H1 (cell line): ENCODE measurements at regions not wholly inside any gene's neighbourhood (a gene's known extent, or its start where the extent isn't known, plus 50 kb on each side); places are given as distances from the start of the nearest gene placed in this dataset.

Experiments
- CTCF ChIA-PET: fragments of 300-600 bp; sonication (Branson Sonifier 250); formaldehyde crosslinking; loops from one replicate; lab custom pipeline; 2021; ENCODE audit not compliant: partially characterized antibody; lab: Charles Lee
- POLR2A ChIA-PET: fragments of 300-600 bp; sonication (Branson Sonifier 250); formaldehyde crosslinking; loops from one replicate; lab custom pipeline; 2021; ENCODE audit warnings: inconsistent platforms; ENCODE audit not compliant: partially characterized antibody; lab: Charles Lee
- DNase-seq, 2 experiments: peaks; one replicate each; pipeline versions ENCODE4 v3.0.0 to v3.0.0-alpha.2; 2010 to 2022; ENCODE audit warnings: low spot score in 2 of 2, low read depth in 1 of 2, mixed read lengths in 1 of 2
- FAIRE-seq: peaks from 2 replicates; lab custom pipeline; 2011; peaks lifted over from hg19 to GRCh38; lab: Jason Lieb, UNC
- H2AFZ ChIP-seq: 2 replicates; pipeline ENCODE4 v1.8.1; 2012; ENCODE audit warnings: low read length, inconsistent platforms
- H2AK5ac ChIP-seq: 2 replicates; pipeline ENCODE4 v1.6.1; 2013; ENCODE audit warnings: low read depth, low read length
- H2BK120ac ChIP-seq: replicated peaks from 2 replicates; pipeline ENCODE3; 2013; ENCODE audit warnings: low read depth, low read length, inconsistent platforms
- H2BK12ac ChIP-seq: 2 replicates; pipeline ENCODE4 v1.6.1; 2013; ENCODE audit warnings: low read depth, low read length
- H2BK15ac ChIP-seq: 2 replicates; pipeline ENCODE4 v1.6.1; 2013; ENCODE audit warnings: low read length
- H2BK20ac ChIP-seq: 2 replicates; pipeline ENCODE4 v1.6.1; 2013; ENCODE audit warnings: low read length
- H2BK5ac ChIP-seq: 2 replicates; pipeline ENCODE4 v1.6.1; 2013; ENCODE audit warnings: low read depth, low read length
- H3K14ac ChIP-seq: 2 replicates; pipeline ENCODE4 v1.6.1; 2013; ENCODE audit warnings: inconsistent platforms; ENCODE audit not compliant: insufficient read length
- H3K18ac ChIP-seq: 2 replicates; pipeline ENCODE4 v1.6.1; 2013; ENCODE audit warnings: low read length; ENCODE audit errors: extremely low read depth
- H3K23ac ChIP-seq: 2 replicates; pipeline ENCODE4 v1.6.1; 2013; ENCODE audit warnings: inconsistent platforms; ENCODE audit not compliant: insufficient read length
- H3K23me2 ChIP-seq: 2 replicates; pipeline ENCODE4 v1.6.1; 2013; ENCODE audit warnings: low read depth, low read length
- H3K27ac ChIP-seq: 2 replicates; pipeline ENCODE4 v1.6.1; 2011; ENCODE audit warnings: low read depth, low read length, inconsistent platforms
- H3K27me3 ChIP-seq, 4 experiments: replicated peaks in 1 of 4; 1 replicate in 1 of 4; 2 replicates in 3 of 4; pipeline versions ENCODE4 v1.6.1 to v1.8.1; 2011 to 2013; ENCODE audit warnings: low read length in 3 of 4, mild to moderate bottlenecking in 3 of 4, inconsistent platforms in 2 of 4, mixed read lengths in 2 of 4, moderate library complexity in 1 of 4; ENCODE audit not compliant: control insufficient read depth in 3 of 4, insufficient read depth in 3 of 4; ENCODE audit errors: extremely low read depth in 1 of 4
- H3K36me3 ChIP-seq, 4 experiments: 2 replicates each; pipeline versions ENCODE4 v1.6.1 to v1.8.1; 2011 to 2013; ENCODE audit warnings: mild to moderate bottlenecking in 4 of 4, low read length in 3 of 4, moderate library complexity in 2 of 4, control low read depth in 1 of 4, inconsistent platforms in 1 of 4; ENCODE audit not compliant: insufficient read depth in 4 of 4, control insufficient read depth in 2 of 4
- H3K4ac ChIP-seq: replicated peaks from 2 replicates; pipeline ENCODE3; 2013; ENCODE audit warnings: low read length, low read depth, mixed read lengths, inconsistent platforms; ENCODE audit not compliant: insufficient read length
- H3K4me1 ChIP-seq, 4 experiments: replicated peaks in 1 of 4; 1 replicate in 1 of 4; 2 replicates in 3 of 4; pipeline versions ENCODE4 v1.6.1 to v1.8.1; 2011 to 2013; ENCODE audit warnings: low read length in 3 of 4, inconsistent platforms in 2 of 4, mixed read lengths in 1 of 4; ENCODE audit not compliant: insufficient read depth in 4 of 4, control insufficient read depth in 3 of 4
- H3K4me2 ChIP-seq, 2 experiments: 2 replicates each; pipeline versions ENCODE4 v1.6.1 to v1.8.1; 2011 to 2013; ENCODE audit warnings: low read depth in 2 of 2, low read length in 2 of 2, control low read depth in 1 of 2, inconsistent platforms in 1 of 2, mild to moderate bottlenecking in 1 of 2; ENCODE audit not compliant: insufficient read depth in 1 of 2
- H3K4me3 ChIP-seq, 4 experiments: fragments of 200-600, 300-600 bp in 1 of 4; sonication (generic), shearing (Covaris generic), sonication (Bioruptor Twin) in 1 of 4; 2 replicates each; pipeline versions ENCODE4 v1.5.1 to v1.8.1; 2011 to 2016; ENCODE audit warnings: low read length in 4 of 4, low read depth in 3 of 4, control low read depth in 2 of 4, inconsistent platforms in 2 of 4, mild to moderate bottlenecking in 2 of 4, mixed read lengths in 1 of 4, moderate library complexity in 1 of 4; ENCODE audit not compliant: insufficient read depth in 2 of 4; ENCODE audit errors: extremely low read depth in 1 of 4
- H3K56ac ChIP-seq: replicated peaks from 2 replicates; pipeline ENCODE3; 2013; ENCODE audit warnings: low read depth, mild to moderate bottlenecking, mixed read lengths, low read length, inconsistent platforms; ENCODE audit not compliant: insufficient read length
- H3K79me1 ChIP-seq: 2 replicates; pipeline ENCODE4 v1.6.1; 2013; ENCODE audit warnings: low read depth, low read length, control low read depth
- H3K79me2 ChIP-seq, 2 experiments: 2 replicates each; pipeline versions ENCODE4 v1.6.1 to v1.8.1; 2012 to 2013; ENCODE audit warnings: low read length in 2 of 2, mild to moderate bottlenecking in 2 of 2, inconsistent platforms in 1 of 2; ENCODE audit not compliant: insufficient read depth in 2 of 2, control insufficient read depth in 1 of 2
- H3K9ac ChIP-seq, 4 experiments: replicated peaks in 1 of 4; 1 replicate in 1 of 4; 2 replicates in 3 of 4; pipeline versions ENCODE4 v1.6.1 to v1.8.1; 2011 to 2013; ENCODE audit warnings: low read depth in 3 of 4, low read length in 3 of 4, control low read depth in 2 of 4, mild to moderate bottlenecking in 2 of 4, moderate library complexity in 2 of 4, inconsistent platforms in 1 of 4; ENCODE audit errors: extremely low read depth in 1 of 4
- H3K9me3 ChIP-seq, 2 experiments: 2 replicates each; pipeline versions ENCODE4 v1.6.1 to v1.8.1; 2012 to 2013; ENCODE audit warnings: mild to moderate bottlenecking in 2 of 2, moderate library complexity in 2 of 2, control low read depth in 1 of 2, inconsistent platforms in 1 of 2, low read depth in 1 of 2, low read length in 1 of 2, mixed read lengths in 1 of 2; ENCODE audit not compliant: insufficient read depth in 2 of 2
- H4K20me1 ChIP-seq, 2 experiments: replicated peaks in 1 of 2; 2 replicates each; pipeline versions ENCODE3 to v1.8.1; 2011 to 2013; ENCODE audit warnings: inconsistent platforms in 2 of 2, low read length in 2 of 2, mild to moderate bottlenecking in 1 of 2; ENCODE audit not compliant: insufficient read depth in 2 of 2, control insufficient read depth in 1 of 2
- H4K5ac ChIP-seq: 2 replicates; pipeline ENCODE4 v1.6.1; 2013; ENCODE audit warnings: low read length, low read depth, mixed read lengths, inconsistent platforms; ENCODE audit not compliant: insufficient read length
- H4K8ac ChIP-seq: 2 replicates; pipeline ENCODE4 v1.8.0; 2013; ENCODE audit warnings: mild to moderate bottlenecking, moderate library complexity, low read length, inconsistent platforms; ENCODE audit not compliant: insufficient read depth; ENCODE audit errors: extremely low read depth
- H4K91ac ChIP-seq: replicated peaks from 2 replicates; pipeline ENCODE3; 2013; ENCODE audit warnings: low read length, mixed read lengths, inconsistent platforms; ENCODE audit not compliant: insufficient read length
- BRCA1 ChIP-seq: IDR thresholded peaks from 2 replicates; pipeline ENCODE4 v1.6.1; 2012; ENCODE audit warnings: low read depth, low read length, improper control_type of control experiment
- CHD2 ChIP-seq: IDR thresholded peaks from 2 replicates; pipeline ENCODE4 v1.6.1; 2012; ENCODE audit warnings: low read length, improper control_type of control experiment
- EP300 ChIP-seq, 2 experiments: IDR thresholded peaks; 1 replicate in 1 of 2; 2 replicates in 1 of 2; pipeline ENCODE4 v1.6.1; 2011 to 2012; ENCODE audit warnings: low read depth in 2 of 2, low read length in 2 of 2, mild to moderate bottlenecking in 2 of 2, borderline replicate concordance in 1 of 2, inconsistent platforms in 1 of 2, moderate library complexity in 1 of 2
- EZH2 ChIP-seq: fragments of 200-600 bp; sonication (generic); IDR thresholded peaks from 2 replicates; pipeline ENCODE4 v1.7.1; 2012; ENCODE audit warnings: low read depth, mild to moderate bottlenecking, moderate library complexity, low read length, inconsistent platforms; ENCODE audit not compliant: severe bottlenecking
- FOSL1 ChIP-seq: IDR thresholded peaks from 2 replicates; pipeline ENCODE4 v1.6.1; 2011; ENCODE audit warnings: mild to moderate bottlenecking, low read depth, low read length, moderate library complexity; ENCODE audit not compliant: insufficient read depth
- JUN ChIP-seq: IDR thresholded peaks from 2 replicates; pipeline ENCODE4 v1.6.1; 2011; ENCODE audit warnings: low read depth, mild to moderate bottlenecking, improper control_type of control experiment, low read length
- KDM1A ChIP-seq: fragments of 200-600, 300-600 bp; sonication (generic); IDR thresholded peaks from 2 replicates; pipeline ENCODE4 v1.7.1; 2016; ENCODE audit warnings: mild to moderate bottlenecking, low read length, borderline replicate concordance
- MAX ChIP-seq: IDR thresholded peaks from 2 replicates; pipeline ENCODE4 v1.6.1; 2012; ENCODE audit warnings: inconsistent platforms
- SIN3A ChIP-seq, 2 experiments: IDR thresholded peaks in 1 of 2; conservative IDR thresholded peaks in 1 of 2; 2 replicates each; pipeline ENCODE4 v1.6.1; 2011 to 2012; ENCODE audit warnings: low read length in 2 of 2, improper control_type of control experiment in 1 of 2, low read depth in 1 of 2, mild to moderate bottlenecking in 1 of 2
- SIX5 ChIP-seq: IDR thresholded peaks from 2 replicates; pipeline ENCODE4 v1.6.1; 2011; ENCODE audit warnings: mild to moderate bottlenecking, low read depth, low read length
- SP2 ChIP-seq: IDR thresholded peaks from 2 replicates; pipeline ENCODE4 v1.6.1; 2012; ENCODE audit warnings: mild to moderate bottlenecking, low read length, inconsistent platforms
- SUZ12 ChIP-seq: fragments of 200-600 bp; sonication (generic); IDR thresholded peaks from 2 replicates; pipeline ENCODE4 v1.6.1; 2012; ENCODE audit warnings: mild to moderate bottlenecking, inconsistent platforms, low read length, moderate library complexity, mixed read lengths
- TAF7 ChIP-seq: optimal IDR thresholded peaks from 2 replicates; pipeline ENCODE3; 2011; ENCODE audit warnings: low read depth, mild to moderate bottlenecking, inconsistent platforms, low read length, moderate library complexity, borderline replicate concordance
- YY1 ChIP-seq: IDR thresholded peaks from 2 replicates; pipeline ENCODE4 v1.6.1; 2011; ENCODE audit warnings: low read depth, mild to moderate bottlenecking, low read length
- ZNF274 ChIP-seq: IDR thresholded peaks from 2 replicates; pipeline ENCODE4 v1.7.0; 2012; ENCODE audit warnings: low read length, borderline replicate concordance; ENCODE audit errors: extremely low read depth
- WGBS, 2 experiments: shearing (Covaris generic) in 1 of 2; methylation state at CpG; one replicate each; pipeline versions ENCODE4 v1.1.6 to v1.1.7; 2013 to 2015; ENCODE audit warnings: low lambda C conversion rate in 2 of 2, mixed read lengths in 2 of 2, inconsistent platforms in 1 of 2, low coverage in 1 of 2, missing lambda C conversion rate in 1 of 2; ENCODE audit not compliant: insufficient replicate concordance in 2 of 2, insufficient coverage in 1 of 2, insufficient read length in 1 of 2; ENCODE audit errors: extremely low coverage in 1 of 2, missing lambda C conversion rate in 1 of 2; 5-methylcytosine and 5-hydroxymethylcytosine counted together

DNA sequence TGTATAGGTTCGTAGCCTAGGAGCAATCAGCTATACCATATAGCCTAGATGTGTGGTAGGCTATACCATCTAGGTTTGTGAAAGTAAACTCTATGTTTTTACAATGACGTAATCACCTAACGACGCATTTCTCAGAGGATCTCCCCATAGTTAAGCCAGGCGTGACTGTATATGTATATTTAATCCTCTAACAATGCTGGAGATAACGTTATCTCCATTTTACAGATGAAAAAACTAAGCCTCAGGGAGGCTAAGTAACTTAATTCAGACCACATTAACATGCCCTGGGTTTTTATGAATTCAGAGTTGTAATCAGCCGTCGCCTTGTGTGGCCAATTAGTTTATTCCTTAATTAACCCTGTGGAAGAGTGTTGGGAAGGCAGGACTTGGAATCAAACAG is 107.7 kb upstream of the PLXNA2 start:
- Histone ChIP-seq H3K36me3 (no peaks in the 10 kb centered on the region), H4K91ac (no peak overlapping the region), H2BK120ac (no peak overlapping the region), H3K4me1 (peaks cover 0 to 4% (median 0%) of the 10 kb centered on the region in 4 experiments; a peak in 3 of 7 replicates), H4K5ac (no peak overlapping the region), H3K56ac (no peak overlapping the region), H3K18ac (no peak overlapping the region), H3K23ac (no peak overlapping the region), H3K23me2 (no peaks in the 10 kb centered on the region), H2AK5ac (no peak overlapping the region), H4K8ac (no peak overlapping the region), H3K79me1 (no peaks in the 10 kb centered on the region), H3K9ac (no peak overlapping the region), H2BK20ac (no peak overlapping the region), H3K4me3 (no peak overlapping the region), H3K79me2 (no peaks in the 10 kb centered on the region), H4K20me1 (no peaks in the 10 kb centered on the region), H3K4ac (no peak overlapping the region), H3K27ac (no peak overlapping the region), H3K4me2 (no peak overlapping the region), H2BK15ac (no peak overlapping the region), H3K14ac (no peak overlapping the region), H2BK12ac (no peak overlapping the region), H3K9me3 (no peaks in the 10 kb centered on the region), H3K27me3 (no peaks in the 10 kb centered on the region), H2BK5ac (no peak overlapping the region), H2AFZ (no peak overlapping the region)
- POLR2A ChIA-PET, result no interaction called here
- no peak for FAIRE-seq
- CTCF ChIA-PET, result interaction anchor here (0.9 kb wide), 1 partner anchor 10 kb away, joined by 4 read pairs; no protein-coding TSS in a partner anchor
- 92% methylated on average over 8 of the region's 8 CpGs; no CpG with 5 or more reads in 1 of the 2 experiments for WGBS, 2 experiments
- no peak for DNase-seq
- no peak for TF ChIP-seq ZNF274
- TF ChIP-seq SIX5, result no peak
- no peak for TF ChIP-seq CHD2
- TF ChIP-seq FOSL1, result no peak
- no peak for TF ChIP-seq BRCA1
- TF ChIP-seq SIN3A (conservative IDR thresholded peaks at IDR 0.05 in 1 of 2, IDR thresholded peaks at IDR 0.05 in 1 of 2; ENCODE audit: low read depth in 1 of 2, low read length in 2 of 2), result no peak
- TF ChIP-seq EP300 (IDR thresholded peaks at IDR 0.05; ENCODE audit: borderline replicate concordance in 1 of 2, low read depth in 2 of 2, low read length in 2 of 2), result no peak
- TF ChIP-seq KDM1A, result no peak
- no peak for TF ChIP-seq YY1
- TF ChIP-seq SUZ12, result no peak
- TF ChIP-seq EZH2, result no peak
- no peak for TF ChIP-seq MAX
- no peak for TF ChIP-seq TAF7
- TF ChIP-seq JUN, result no peak
- no peak for TF ChIP-seq SP2
